Heart right ventricle (tissue), 16 donors: ENCODE measurements at regions not wholly inside any gene's neighbourhood (a gene's known extent, or its start where the extent isn't known, plus 50 kb on each side); places are given as distances from the start of the nearest gene placed in this dataset.

Experiments
- ATAC-seq, 8 donors: fragments of 200-7000 bp; cut with Tn5 transposase; one replicate each; pipeline ENCODE4 v1.9.1; 2020; ENCODE audit warnings: mild to moderate bottlenecking in 8 of 8, moderate library complexity in 8 of 8, moderate number of reproducible peaks in 1 of 8
- DNase-seq, 2 donors: peaks; one replicate each; pipeline ENCODE4 v3.0.0-alpha.2; 2020
- H3K27ac ChIP-seq, 10 donors: fragments of 200-600 bp; sonication (generic) in 2 of 10; one replicate each; pipeline versions ENCODE4 v1.5.0 to v1.8.0; 2020 to 2022; ENCODE audit warnings: mild to moderate bottlenecking in 3 of 10
- H3K27me3 ChIP-seq, 7 donors: fragments of 200-600 bp; one replicate each; pipeline ENCODE4 v1.8.0; 2021 to 2022; ENCODE audit warnings: mild to moderate bottlenecking in 2 of 7
- H3K36me3 ChIP-seq, 9 donors: fragments of 200-600 bp; sonication (generic) in 1 of 9; one replicate each; pipeline versions ENCODE4 v1.5.0 to v1.8.0; 2020 to 2022; ENCODE audit warnings: mild to moderate bottlenecking in 2 of 9
- H3K4me1 ChIP-seq, 9 donors: fragments of 200-600 bp; sonication (generic) in 1 of 9; one replicate each; pipeline versions ENCODE4 v1.5.0 to v1.8.0; 2020 to 2022; ENCODE audit warnings: mild to moderate bottlenecking in 4 of 9
- H3K4me3 ChIP-seq, 10 donors: fragments of 200-600 bp; sonication (generic) in 2 of 10; one replicate each; pipeline versions ENCODE4 v1.5.0 to v1.8.0; 2020 to 2022; ENCODE audit warnings: mild to moderate bottlenecking in 7 of 10, moderate library complexity in 2 of 10
- H3K9me3 ChIP-seq, 11 donors: fragments of 200-600 bp in 10 of 11; sonication (generic) in 2 of 11; one replicate each; pipeline versions ENCODE4 v1.5.0 to v1.8.0; 2013 to 2022; ENCODE audit warnings: mild to moderate bottlenecking in 2 of 11, control low read depth in 1 of 11, moderate library complexity in 1 of 11
- CTCF ChIP-seq, 9 donors: fragments of 200-600 bp; sonication (generic) in 2 of 9; IDR thresholded peaks; one replicate each; pipeline versions ENCODE4 v1.5.0 to v1.8.0; 2021 to 2022; ENCODE audit warnings: antibody characterized with exemption in 9 of 9, mild to moderate bottlenecking in 5 of 9, moderate library complexity in 1 of 9
- WGBS, 2 donors: extraction: QIAGEN DNeasy Blood & Tissue Kit; methylation state at CpG; one replicate each; pipeline ENCODE4 v1.1.7; 2013; ENCODE audit warnings: inconsistent platforms in 1 of 2; 5-methylcytosine and 5-hydroxymethylcytosine counted together
- intact Hi-C, 10 donors: fragments of 100-400 bp; cut with DNase I; formaldehyde crosslinking; loops; one replicate each; pipeline versions ENCODE4 v1.11.1 to v1.14.2; 2022
- donor health status: Arrhythmogenic right ventricular cardiomyopathy.
- donor health status: ischemic (EF 13 %, LVEDD 7.1; RV severe dilation, severe dysfunction).
- donor health status: healthy with polysubstance abuse.
- donor health status: DM: no; HTN: yes; CAD: no.
- donor health status: DM: no; HTN: no; CAD: no.
- donor health status: ischemic (EF 25% LVEDD 6.9; RV normal size, moderate dysfunction).
- donor health status: ischemic (EF 25% LVEDD 5.7; RV mildly dilated, moderate dysfunction).
- donor health status: healthy.
- donor health status: DM: yes; HTN: yes; CAD: no.
- donor health status: Ischemic cardiomyopathy.
- donor health status: ischemic (EF 35%, LVEDD 5.7; RV mildly dilated, moderate dysfunction).
- donor health status: nonischemic (EF 11% LVEDD 7.7; RV severe dilation, severe dysfunction).
- donor health status: DM: yes; HTN: yes; CAD: no.
- donor health status: PGD.
- donor health status: ischemic (EF 29% LVEDD 5.4; RV normal size, mild dysfunction).
- donor health status: nonischemic (EF 23%, LVEDD 6.1; RV moderate dilation, normal function).

GRCh38 chr3:146948985-146949384 is 343.8 kb upstream of the PLSCR5 start:
- H3K4me1 ChIP-seq = no peaks in the 10 kb centered on the region
- H3K9me3 ChIP-seq = no peaks in the 10 kb centered on the region
- H3K27ac ChIP-seq = no peak overlapping the region
- TF ChIP-seq CTCF (IDR thresholded peaks at IDR 0.05) = no peak
- ATAC-seq (no peak), DNase-seq (no peak)
- H3K36me3 ChIP-seq = no peaks in the 10 kb centered on the region
- 86 to 89% methylated on average over 8 of the region's 8 CpGs for WGBS, 2 donors
- no peak overlapping the region for H3K4me3 ChIP-seq
- no peaks in the 10 kb centered on the region for H3K27me3 ChIP-seq
- intact Hi-C loops = no loop called here

GRCh38 chr3:146948186-146948585 is 343.0 kb upstream of the PLSCR5 start:
- DNase-seq (no peak), ATAC-seq (no peak)
- TF ChIP-seq CTCF (IDR thresholded peaks at IDR 0.05) = no peak
- intact Hi-C loops = no loop called here
- H3K4me3 ChIP-seq = no peak overlapping the region
- H3K36me3 ChIP-seq = no peaks in the 10 kb centered on the region
- H3K27ac ChIP-seq = no peak overlapping the region
- no peaks in the 10 kb centered on the region for H3K27me3 ChIP-seq
- H3K9me3 ChIP-seq = no peaks in the 10 kb centered on the region
- WGBS, 2 donors = 27% methylated on average over 1 of the region's 1 CpG
- H3K4me1 ChIP-seq = no peaks in the 10 kb centered on the region

DNA sequence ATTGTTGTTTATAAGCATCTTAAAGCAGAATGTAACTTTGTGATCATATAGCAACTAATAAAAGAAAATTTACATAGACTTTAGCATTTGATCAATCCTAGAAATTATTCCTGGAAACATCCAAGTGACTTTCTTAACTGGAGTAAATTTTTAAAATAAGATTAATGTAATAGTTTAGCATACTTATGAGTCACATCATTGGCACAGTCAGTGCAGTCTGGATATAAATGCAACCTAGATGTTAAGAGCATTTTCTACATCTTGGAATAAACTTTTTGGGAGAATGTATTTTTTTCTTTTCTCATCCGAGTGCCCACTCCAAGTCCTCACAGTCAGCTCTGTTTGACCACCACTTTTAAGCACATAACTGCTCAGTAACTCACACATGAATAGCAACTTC is 324.6 kb upstream of the PLSCR5 start:
- 44 to 67% methylated on average over 1 of the region's 1 CpG for WGBS, 2 donors
- intact Hi-C loops = no loop called here
- no peak for TF ChIP-seq CTCF (IDR thresholded peaks at IDR 0.05)

DNA sequence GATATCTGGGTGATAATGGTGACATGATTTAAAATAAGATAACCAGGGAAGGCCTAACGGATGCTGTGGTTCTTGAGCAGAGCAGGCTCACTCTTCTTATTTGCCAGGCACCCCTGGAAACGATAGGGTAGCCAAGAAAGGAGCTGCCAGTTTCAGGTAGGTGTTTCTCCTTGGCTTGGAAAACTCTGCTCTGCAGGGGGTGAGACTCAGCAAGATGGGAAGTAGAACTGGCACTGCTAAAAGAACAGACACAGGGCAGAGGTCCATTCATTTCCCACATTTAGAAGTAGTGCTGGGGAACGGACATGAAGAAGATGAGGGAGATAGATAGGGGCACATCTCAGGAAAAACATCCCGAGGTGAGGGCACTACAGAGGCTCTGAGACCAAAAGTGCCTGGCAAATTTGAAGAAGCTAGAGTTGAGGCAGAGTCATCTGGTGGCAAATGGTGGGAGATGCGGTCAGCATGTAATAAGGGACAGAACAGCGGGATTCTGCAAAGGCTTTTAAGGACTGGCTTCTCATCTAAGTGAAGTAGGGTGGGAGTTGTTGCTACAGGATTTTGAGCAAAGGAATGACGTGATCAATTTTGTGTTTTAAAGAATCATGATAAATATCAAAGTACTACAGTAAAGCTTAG is 323.4 kb upstream of the PLSCR5 start:
- TF ChIP-seq CTCF (IDR thresholded peaks at IDR 0.05) = no peak
- H3K4me1 ChIP-seq = no peaks in the 10 kb centered on the region
- no peaks in the 10 kb centered on the region for H3K36me3 ChIP-seq
- no peak overlapping the region for H3K27ac ChIP-seq
- no peak overlapping the region for H3K4me3 ChIP-seq
- no peaks in the 10 kb centered on the region for H3K9me3 ChIP-seq
- no peaks in the 10 kb centered on the region for H3K27me3 ChIP-seq
- DNase-seq (no peak), ATAC-seq (no peak)
- intact Hi-C loops = no loop called here
- WGBS, 2 donors = 67 to 76% methylated on average over 7 of the region's 7 CpGs

More for the DNA sequence above, 324.6 kb upstream of the PLSCR5 start:
- DNase-seq (no peak), ATAC-seq (no peak)
- Histone ChIP-seq H3K4me3 (no peak overlapping the region), H3K9me3 (peaks cover 0 to 4% (median 0%) of the 10 kb centered on the region in 11 donors), H3K27me3 (no peaks in the 10 kb centered on the region), H3K36me3 (no peaks in the 10 kb centered on the region), H3K4me1 (no peaks in the 10 kb centered on the region), H3K27ac (no peak overlapping the region)
